Tibial nerve (tissue), 3 donors: ENCODE measurements at regions not wholly inside any gene's neighbourhood (a gene's known extent, or its start where the extent isn't known, plus 50 kb on each side); places are given as distances from the start of the nearest gene placed in this dataset.

Experiments
- CTCF ChIP-seq, 5 experiments: fragments of 200-600 bp in 3 of 5; fragments of 450-650 bp in 2 of 5; sonication (generic) in 3 of 5; IDR thresholded peaks; one replicate each; pipeline ENCODE4 v1.5.1; 2016 to 2019; ENCODE audit warnings: antibody characterized with exemption in 5 of 5, mild to moderate bottlenecking in 3 of 5, moderate library complexity in 2 of 5
- POLR2A ChIP-seq, 2 donors: fragments of 450-650 bp; IDR thresholded peaks; one replicate each; pipeline ENCODE4 v1.6.1; 2017; ENCODE audit warnings: antibody characterized with exemption in 2 of 2, mild to moderate bottlenecking in 2 of 2, moderate library complexity in 2 of 2

- TF ChIP-seq POLR2A (IDR thresholded peaks at IDR 0.05): no peak
- TF ChIP-seq CTCF (IDR thresholded peaks at IDR 0.05): no peak
These were observed 186.5 kb downstream of the TUSC7 start for GRCh38 chr3:116896116-116896515.
